Heart left ventricle (tissue), 13 donors: ENCODE measurements at regions not wholly inside any gene's neighbourhood (a gene's known extent, or its start where the extent isn't known, plus 50 kb on each side); places are given as distances from the start of the nearest gene placed in this dataset.

Experiments
- POLR2A ChIP-seq, 2 donors: fragments of 450-650 bp; IDR thresholded peaks; one replicate each; pipeline ENCODE4 v1.6.1; 2017; ENCODE audit warnings: antibody characterized with exemption in 2 of 2, mild to moderate bottlenecking in 2 of 2, moderate library complexity in 2 of 2
- TF ChIP-seq, protein P1 (sequence below), 12 donors: fragments of 200-600 bp; sonication (generic) in 4 of 12; IDR thresholded peaks; one replicate each; pipeline versions ENCODE4 v1.5.0 to v1.8.0; 2018 to 2022; ENCODE audit warnings: antibody characterized with exemption in 12 of 12, mild to moderate bottlenecking in 5 of 12
- donor health status: ischemic (EF 13 %, LVEDD 7.1; RV severe dilation, severe dysfunction).
- donor health status: DM: no; HTN: yes; CAD: no.
- donor health status: DM: no; HTN: no; CAD: no.
- donor health status: ischemic (EF 25% LVEDD 6.9; RV normal size, moderate dysfunction).
- donor health status: ischemic (EF 25% LVEDD 5.7; RV mildly dilated, moderate dysfunction).
- donor health status: ischemic (EF 35%, LVEDD 5.7; RV mildly dilated, moderate dysfunction).
- donor health status: nonischemic (EF 11% LVEDD 7.7; RV severe dilation, severe dysfunction).
- donor health status: DM: yes; HTN: yes; CAD: no.
- donor health status: PGD.
- donor health status: ischemic (EF 29% LVEDD 5.4; RV normal size, mild dysfunction).
- donor health status: nonischemic (EF 23%, LVEDD 6.1; RV moderate dilation, normal function).

DNA sequence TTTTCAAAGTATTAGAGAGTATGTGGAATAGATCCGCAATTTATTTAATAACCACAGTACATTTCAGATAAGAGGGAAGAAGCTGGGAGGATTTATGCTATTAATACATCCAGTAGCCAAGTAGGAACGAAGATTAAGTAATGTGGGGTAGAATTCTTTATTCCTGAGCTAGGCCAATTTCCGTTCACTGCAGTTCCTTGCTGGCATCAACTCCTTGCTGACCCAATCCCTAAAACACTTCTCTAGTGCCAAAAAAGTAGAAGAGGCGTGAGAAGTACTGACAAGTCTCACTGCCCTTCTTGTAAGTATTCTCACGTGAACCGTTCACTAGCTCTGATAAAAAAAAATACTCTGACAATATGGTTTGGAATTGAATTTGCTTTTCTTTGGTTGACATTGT, 211.4 kb downstream of the EPHA4 start:
- TF ChIP-seq, protein P1, sequence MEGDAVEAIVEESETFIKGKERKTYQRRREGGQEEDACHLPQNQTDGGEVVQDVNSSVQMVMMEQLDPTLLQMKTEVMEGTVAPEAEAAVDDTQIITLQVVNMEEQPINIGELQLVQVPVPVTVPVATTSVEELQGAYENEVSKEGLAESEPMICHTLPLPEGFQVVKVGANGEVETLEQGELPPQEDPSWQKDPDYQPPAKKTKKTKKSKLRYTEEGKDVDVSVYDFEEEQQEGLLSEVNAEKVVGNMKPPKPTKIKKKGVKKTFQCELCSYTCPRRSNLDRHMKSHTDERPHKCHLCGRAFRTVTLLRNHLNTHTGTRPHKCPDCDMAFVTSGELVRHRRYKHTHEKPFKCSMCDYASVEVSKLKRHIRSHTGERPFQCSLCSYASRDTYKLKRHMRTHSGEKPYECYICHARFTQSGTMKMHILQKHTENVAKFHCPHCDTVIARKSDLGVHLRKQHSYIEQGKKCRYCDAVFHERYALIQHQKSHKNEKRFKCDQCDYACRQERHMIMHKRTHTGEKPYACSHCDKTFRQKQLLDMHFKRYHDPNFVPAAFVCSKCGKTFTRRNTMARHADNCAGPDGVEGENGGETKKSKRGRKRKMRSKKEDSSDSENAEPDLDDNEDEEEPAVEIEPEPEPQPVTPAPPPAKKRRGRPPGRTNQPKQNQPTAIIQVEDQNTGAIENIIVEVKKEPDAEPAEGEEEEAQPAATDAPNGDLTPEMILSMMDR (IDR thresholded peaks at IDR 0.05), result no peak
- no peak for TF ChIP-seq POLR2A (IDR thresholded peaks at IDR 0.05)
